ENCODE measurements at regions not wholly inside any gene's neighbourhood (a gene's known extent, or its start where the extent isn't known, plus 50 kb on each side); places are given as distances from the start of the nearest gene placed in this dataset.

GRCh38 chr11:106305458-106305857 lies 228.0 kb downstream of the AASDHPPT start:
- FAIRE-seq: no peak
- BruUV-seq (replicated peaks): no TSS peak
- no peaks in the 10 kb centered on the region for H3K79me2 ChIP-seq (ENCODE audit: control insufficient read depth, insufficient read depth, low read length)

More at GRCh38 chr11:106305458-106305857, 228.0 kb downstream of the AASDHPPT start:
- H2AFZ ChIP-seq (ENCODE audit: low read depth, low read length): no peak overlapping the region
- H3K36me3 ChIP-seq (ENCODE audit: control insufficient read depth, insufficient read depth, low read length): no peaks in the 10 kb centered on the region
- no peak overlapping the region for H3K9ac ChIP-seq (ENCODE audit: insufficient read depth in 1 of 2, low read depth in 2 of 2, low read length in 2 of 2)
- intact Hi-C loops (cut with micrococcal nuclease): no loop called here
- no peaks in the 10 kb centered on the region for H3K4me1 ChIP-seq (replicated peaks in 1 of 2; ENCODE audit: control insufficient read depth in 2 of 2, insufficient read depth in 2 of 2, low read length in 2 of 2)
- H3K4me3 ChIP-seq: no peak overlapping the region
- H3K4me2 ChIP-seq (ENCODE audit: insufficient read depth, low read length): no peak overlapping the region
- no peaks in the 10 kb centered on the region; the same call in 1 of the 2 replicates for H3K9me3 ChIP-seq (replicated peaks; ENCODE audit: control insufficient read depth, insufficient read depth, low read depth, low read length)
- POLR2A ChIA-PET: no interaction called here
- H3K9me1 ChIP-seq (ENCODE audit: control insufficient read depth, insufficient read depth, low read length): no peaks in the 10 kb centered on the region
- TF ChIP-seq ZNF431 (CRISPR knock-in tag; IDR thresholded peaks at IDR 0.05) (no peak), MECOM (CRISPR knock-in tag; IDR thresholded peaks at IDR 0.05) (no peak), ETV5 (CRISPR knock-in tag; IDR thresholded peaks at IDR 0.05; ENCODE audit: low read depth) (no peak), ZNF696 (CRISPR knock-in tag; conservative IDR thresholded peaks at IDR 0.05) (no peak), CBX8 (IDR thresholded peaks at IDR 0.05; ENCODE audit: borderline replicate concordance, extremely low read depth, low read depth, low read length, poor library complexity, severe bottlenecking) (no peak), MTA2 (IDR thresholded peaks at IDR 0.05; ENCODE audit: low read depth) (no peak), JUN (IDR thresholded peaks at IDR 0.05; ENCODE audit: borderline replicate concordance, low read depth, low read length) (no peak), JUN (CRISPR knock-in tag; IDR thresholded peaks at IDR 0.05; ENCODE audit: borderline replicate concordance) (no peak), ATF6 (CRISPR knock-in tag; IDR thresholded peaks at IDR 0.05) (no peak), FOXJ2 (tag; IDR thresholded peaks at IDR 0.05) (no peak), U2AF2 (optimal IDR thresholded peaks at IDR 0.05; ENCODE audit: low read depth, low read length) (no peak), RAD21 (CRISPR knock-in tag; conservative IDR thresholded peaks at IDR 0.05 in 1 of 2, IDR thresholded peaks at IDR 0.05 in 1 of 2) (no peak), POLR2H (tag; IDR thresholded peaks at IDR 0.05; ENCODE audit: low read depth) (no peak), ILK (tag; IDR thresholded peaks at IDR 0.05; ENCODE audit: borderline replicate concordance, low read depth) (no peak), FUS (optimal IDR thresholded peaks at IDR 0.05; ENCODE audit: low read depth, low read length) (no peak), ZBTB26 (CRISPR knock-in tag; IDR thresholded peaks at IDR 0.05) (no peak), KAT8 (IDR thresholded peaks at IDR 0.05; ENCODE audit: low read depth) (no peak)
- TF ChIP-seq, protein P1, sequence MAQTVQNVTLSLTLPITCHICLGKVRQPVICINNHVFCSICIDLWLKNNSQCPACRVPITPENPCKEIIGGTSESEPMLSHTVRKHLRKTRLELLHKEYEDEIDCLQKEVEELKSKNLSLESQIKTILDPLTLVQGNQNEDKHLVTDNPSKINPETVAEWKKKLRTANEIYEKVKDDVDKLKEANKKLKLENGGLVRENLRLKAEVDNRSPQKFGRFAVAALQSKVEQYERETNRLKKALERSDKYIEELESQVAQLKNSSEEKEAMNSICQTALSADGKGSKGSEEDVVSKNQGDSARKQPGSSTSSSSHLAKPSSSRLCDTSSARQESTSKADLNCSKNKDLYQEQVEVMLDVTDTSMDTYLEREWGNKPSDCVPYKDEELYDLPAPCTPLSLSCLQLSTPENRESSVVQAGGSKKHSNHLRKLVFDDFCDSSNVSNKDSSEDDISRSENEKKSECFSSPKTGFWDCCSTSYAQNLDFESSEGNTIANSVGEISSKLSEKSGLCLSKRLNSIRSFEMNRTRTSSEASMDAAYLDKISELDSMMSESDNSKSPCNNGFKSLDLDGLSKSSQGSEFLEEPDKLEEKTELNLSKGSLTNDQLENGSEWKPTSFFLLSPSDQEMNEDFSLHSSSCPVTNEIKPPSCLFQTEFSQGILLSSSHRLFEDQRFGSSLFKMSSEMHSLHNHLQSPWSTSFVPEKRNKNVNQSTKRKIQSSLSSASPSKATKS (CRISPR knock-in tag; IDR thresholded peaks at IDR 0.05): no peak
- ATAC-seq: no peak
- 0% methylated on average over 1 of the region's 1 CpG for WGBS (ENCODE audit: insufficient coverage, low coverage, missing lambda C conversion rate)
- CTCF ChIA-PET (ENCODE audit: low intra/inter-chr PET ratio): no interaction called here
- DNase-seq (ENCODE audit: extremely low read depth in 1 of 4, low spot score in 3 of 4): no peak
- H3K27me3 ChIP-seq (ENCODE audit: control insufficient read depth in 2 of 2, insufficient read depth in 2 of 2, low read length in 2 of 2): no peaks in the 10 kb centered on the region
- H3K27ac ChIP-seq (ENCODE audit: extremely low read depth, low read depth, low read length): no peak overlapping the region
- in situ Hi-C loops (cut with MboI): no loop called here
- no peaks in the 10 kb centered on the region for H4K20me1 ChIP-seq (replicated peaks; ENCODE audit: control insufficient read depth, insufficient read depth, low read length)

Measured in K562 (cell line).